NCI-H2227 treated with DMSO at 0.1 percent for 48 hours (cell line): ENCODE measurements at regions not wholly inside any gene's neighbourhood (a gene's known extent, or its start where the extent isn't known, plus 50 kb on each side); places are given as distances from the start of the nearest gene placed in this dataset.

Experiments
- DNase-seq: peaks from one replicate; lab custom pipeline; 2025; lab: John Stamatoyannopoulos, UW

- no peak for DNase-seq
Observed at GRCh38 chr2:57947398-57947797, 99.2 kb upstream of the VRK2 start.

GRCh38 chr2:57954020-57954419 is 92.6 kb upstream of the VRK2 start:
- no peak for DNase-seq

- no peak for DNase-seq
Observed at GRCh38 chr2:57957238-57957637, 89.4 kb upstream of the VRK2 start.

- peak; percentile 82 for DNase-seq
Observed at GRCh38 chr2:57959390-57959789, 87.2 kb upstream of the VRK2 start.

GRCh38 chr2:57962861-57963260 is 83.7 kb upstream of the VRK2 start:
- DNase-seq = no peak

GRCh38 chr2:57965219-57965618 is 81.4 kb upstream of the VRK2 start:
- DNase-seq = no peak

GRCh38 chr2:57965961-57966360 is 80.6 kb upstream of the VRK2 start:
- DNase-seq = no peak

- no peak for DNase-seq
Observed at GRCh38 chr2:57973621-57974186, 72.9 kb upstream of the VRK2 start.

- no peak for DNase-seq
Observed at GRCh38 chr2:57979158-57979557, 67.4 kb upstream of the VRK2 start.

- no peak for DNase-seq
Observed at GRCh38 chr2:57981083-57981768, 65.4 kb upstream of the VRK2 start.

- no peak for DNase-seq
Observed at GRCh38 chr2:57987835-57988573, 58.6 kb upstream of the VRK2 start.

GRCh38 chr2:57990118-57990725 is 56.4 kb upstream of the VRK2 start:
- no peak for DNase-seq
